Prostate gland (tissue), 2 donors: ENCODE measurements at regions not wholly inside any gene's neighbourhood (a gene's known extent, or its start where the extent isn't known, plus 50 kb on each side); places are given as distances from the start of the nearest gene placed in this dataset.

Experiments
- CTCF ChIP-seq, 4 experiments: fragments of 200-600 bp in 2 of 4; fragments of 450-650 bp in 2 of 4; sonication (generic) in 2 of 4; IDR thresholded peaks; 1 replicate in 3 of 4; 2 replicates in 1 of 4; pipeline ENCODE4 v1.5.1; 2016 to 2019; ENCODE audit warnings: antibody characterized with exemption in 4 of 4, mild to moderate bottlenecking in 2 of 4, moderate library complexity in 2 of 4
- POLR2A ChIP-seq: fragments of 450-650 bp; IDR thresholded peaks from one replicate; pipeline ENCODE4 v1.6.1; 2016; ENCODE audit warnings: antibody characterized with exemption, mild to moderate bottlenecking
- POLR2AphosphoS5 ChIP-seq: sonication (generic); formaldehyde crosslinking; IDR thresholded peaks from one replicate; pipeline ENCODE4 v1.6.1; 2017; ENCODE audit warnings: antibody characterized with exemption

DNA sequence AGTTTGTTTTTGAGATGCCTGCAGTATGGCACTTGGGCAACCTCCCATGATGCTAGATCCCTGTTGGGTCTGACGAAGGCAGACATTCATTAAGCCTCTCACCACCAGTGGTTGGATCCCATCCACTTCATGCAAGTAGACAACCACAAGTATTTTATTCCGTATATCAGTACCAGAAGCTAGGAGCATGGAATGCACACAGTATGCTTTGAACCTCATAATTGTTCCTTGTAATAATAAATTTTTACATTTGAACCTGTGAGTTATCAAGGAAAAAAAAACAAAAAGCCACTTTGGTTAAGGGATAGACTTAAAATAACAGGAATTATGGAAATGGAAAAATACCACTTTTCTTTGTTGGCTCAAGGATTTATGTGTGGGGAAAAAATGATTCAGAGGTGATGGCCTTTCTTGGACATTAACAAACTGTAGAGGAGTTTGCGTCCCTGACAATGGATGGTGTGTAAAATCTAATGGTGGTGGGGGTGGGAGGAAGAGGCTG is 107.1 kb upstream of the KCNJ16 start:
- TF ChIP-seq CTCF (IDR thresholded peaks at IDR 0.05) (no peak), POLR2A (no peak), POLR2AphosphoS5 (no peak)
